Activated CD4-positive, alpha-beta memory T cell treated with anti-CD3 and anti-CD28 coated beads for 36 hours (primary cell): ENCODE measurements at regions not wholly inside any gene's neighbourhood (a gene's known extent, or its start where the extent isn't known, plus 50 kb on each side); places are given as distances from the start of the nearest gene placed in this dataset.

Experiments used
- CTCF ChIA-PET: fragments of 350-600 bp; sonication (Branson Sonifier 250); formaldehyde crosslinking; loops from one replicate; lab custom pipeline; 2021; ENCODE audit warnings: antibody characterized with exemption, inconsistent platforms; lab: Charles Lee
- POLR2A ChIA-PET: fragments of 350-600 bp; sonication (Branson Sonifier 250); formaldehyde crosslinking; loops from one replicate; lab custom pipeline; 2021; ENCODE audit warnings: antibody characterized with exemption; lab: Charles Lee
- DNase-seq: peaks from one replicate; pipeline ENCODE4 v3.0.0-alpha.2; 2020
- H3K27ac Mint-ChIP-seq: one replicate; pipeline ENCODE4 v1.8.0; 2021; ENCODE audit warnings: mixed read lengths
- H3K27me3 Mint-ChIP-seq: one replicate; pipeline ENCODE4 v1.8.0; 2021; ENCODE audit warnings: mixed read lengths
- H3K36me3 Mint-ChIP-seq: one replicate; pipeline ENCODE4 v1.8.0; 2021; ENCODE audit warnings: mixed read lengths
- H3K4me1 Mint-ChIP-seq: one replicate; pipeline ENCODE4 v1.8.0; 2021; ENCODE audit warnings: low read depth, mixed read lengths
- H3K4me3 Mint-ChIP-seq: one replicate; pipeline ENCODE4 v1.8.0; 2021; ENCODE audit warnings: mild to moderate bottlenecking, mixed read lengths
- H3K9me3 Mint-ChIP-seq: one replicate; pipeline ENCODE4 v1.8.0; 2021; ENCODE audit warnings: mixed read lengths
- intact Hi-C: fragments of 100-400 bp; cut with micrococcal nuclease; formaldehyde crosslinking; loops from one replicate; pipeline ENCODE4 v1.15.1; 2023

GRCh38 chr2:8116661-8117060 is 565.2 kb upstream of the ID2 start:
- Mint-ChIP-seq H3K27me3 (peaks cover 1% of the 10 kb centered on the region), H3K27ac (no peak overlapping the region), H3K36me3 (no peaks in the 10 kb centered on the region), H3K4me1 (peaks cover 17% of the 10 kb centered on the region), H3K4me3 (no peak overlapping the region), H3K9me3 (no peaks in the 10 kb centered on the region)
- DNase-seq, result no peak
- ChIA-PET CTCF (no interaction called here), POLR2A (no interaction called here)
- intact Hi-C loops, result no loop called here

GRCh38 chr2:8118940-8119781 is 562.7 kb upstream of the ID2 start:
- Mint-ChIP-seq H3K27ac (no peak overlapping the region), H3K9me3 (no peaks in the 10 kb centered on the region), H3K4me3 (no peak overlapping the region), H3K4me1 (peaks cover 17% of the 10 kb centered on the region), H3K36me3 (no peaks in the 10 kb centered on the region), H3K27me3 (peaks cover 2% of the 10 kb centered on the region)
- DNase-seq, result no peak
- POLR2A ChIA-PET, result interaction anchor here (0.7 kb wide), 1 partner anchor 182 kb away, joined by 3 read pairs; no protein-coding TSS in a partner anchor
- CTCF ChIA-PET, result interaction anchor here (2.0 kb wide), 1 partner anchor 15 kb away, joined by 4 read pairs; no protein-coding TSS in a partner anchor
- intact Hi-C loops, result no loop called here

- intact Hi-C loops, result loop anchor here (2.0 kb wide), 2 partner anchors 35 to 69 kb away; no protein-coding TSS in a partner anchor
- Mint-ChIP-seq H3K27ac (peak overlapping the region; percentile 69), H3K9me3 (no peaks in the 10 kb centered on the region)
Observed at GRCh38 chr2:8119782-8120505, 561.9 kb upstream of the ID2 start.

GRCh38 chr2:8120506-8120860 is 561.4 kb upstream of the ID2 start:
- intact Hi-C loops, result loop anchor here (2.0 kb wide), 2 partner anchors 34 to 70 kb away; no protein-coding TSS in a partner anchor
- CTCF ChIA-PET, result interaction anchor here (2.0 kb wide), 1 partner anchor 17 kb away, joined by 4 read pairs; no protein-coding TSS in a partner anchor
- no peak for DNase-seq
- H3K27me3 Mint-ChIP-seq, result peaks cover 2% of the 10 kb centered on the region
- H3K4me3 Mint-ChIP-seq, result no peak overlapping the region
- POLR2A ChIA-PET, result no interaction called here
- no peaks in the 10 kb centered on the region for H3K9me3 Mint-ChIP-seq
- H3K4me1 Mint-ChIP-seq, result peaks cover 16% of the 10 kb centered on the region
- peak overlapping the region; percentile 28 for H3K27ac Mint-ChIP-seq
- no peaks in the 10 kb centered on the region for H3K36me3 Mint-ChIP-seq

More at GRCh38 chr2:8119782-8120505, 561.9 kb upstream of the ID2 start:
- Mint-ChIP-seq H3K36me3 (no peaks in the 10 kb centered on the region), H3K27me3 (peaks cover 2% of the 10 kb centered on the region), H3K4me1 (peaks cover 17% of the 10 kb centered on the region), H3K4me3 (peak overlapping the region; percentile 21)
- POLR2A ChIA-PET, result interaction anchor here (0.7 kb wide), 1 partner anchor 181 kb away, joined by 3 read pairs; no protein-coding TSS in a partner anchor
- CTCF ChIA-PET, result interaction anchor here (2.0 kb wide), 1 partner anchor 16 kb away, joined by 4 read pairs; no protein-coding TSS in a partner anchor
- DNase-seq, result no peak

- peaks cover 15% of the 10 kb centered on the region for H3K4me1 Mint-ChIP-seq
- CTCF ChIA-PET, result no interaction called here
Observed at GRCh38 chr2:8121022-8121825, 560.6 kb upstream of the ID2 start.

GRCh38 chr2:8121826-8122513 is 559.9 kb upstream of the ID2 start:
- POLR2A ChIA-PET, result no interaction called here
- intact Hi-C loops, result loop anchor here (2.0 kb wide), 2 partner anchors 33 to 71 kb away; no protein-coding TSS in a partner anchor
- H3K36me3 Mint-ChIP-seq, result no peaks in the 10 kb centered on the region
- no peak for DNase-seq
- no peaks in the 10 kb centered on the region for H3K9me3 Mint-ChIP-seq
- H3K4me1 Mint-ChIP-seq, result peaks cover 15% of the 10 kb centered on the region
- CTCF ChIA-PET, result interaction anchor here (1.0 kb wide), 1 partner anchor 450 kb away, joined by 3 read pairs; no protein-coding TSS in a partner anchor
- no peak overlapping the region for H3K27ac Mint-ChIP-seq
- peaks cover 2% of the 10 kb centered on the region for H3K27me3 Mint-ChIP-seq
- no peak overlapping the region for H3K4me3 Mint-ChIP-seq

More at GRCh38 chr2:8121022-8121825, 560.6 kb upstream of the ID2 start:
- Mint-ChIP-seq H3K36me3 (no peaks in the 10 kb centered on the region), H3K27ac (no peak overlapping the region), H3K27me3 (peaks cover 2% of the 10 kb centered on the region), H3K9me3 (no peaks in the 10 kb centered on the region), H3K4me3 (no peak overlapping the region)
- intact Hi-C loops, result loop anchor here (2.0 kb wide), 2 partner anchors 34 to 70 kb away; no protein-coding TSS in a partner anchor
- DNase-seq, result no peak
- POLR2A ChIA-PET, result no interaction called here

GRCh38 chr2:8122520-8122919 is 559.3 kb upstream of the ID2 start:
- no peak overlapping the region for H3K4me3 Mint-ChIP-seq
- no peaks in the 10 kb centered on the region for H3K36me3 Mint-ChIP-seq
- H3K9me3 Mint-ChIP-seq, result peaks cover 2% of the 10 kb centered on the region
- peaks cover 2% of the 10 kb centered on the region for H3K27me3 Mint-ChIP-seq
- H3K4me1 Mint-ChIP-seq, result peaks cover 15% of the 10 kb centered on the region
- no peak overlapping the region for H3K27ac Mint-ChIP-seq
- intact Hi-C loops, result no loop called here
- CTCF ChIA-PET, result interaction anchor here (1.0 kb wide), 1 partner anchor 451 kb away, joined by 3 read pairs; no protein-coding TSS in a partner anchor
- POLR2A ChIA-PET, result no interaction called here
- no peak for DNase-seq

- H3K4me3 Mint-ChIP-seq, result no peak overlapping the region
- H3K4me1 Mint-ChIP-seq, result peaks cover 15% of the 10 kb centered on the region
- H3K36me3 Mint-ChIP-seq, result no peaks in the 10 kb centered on the region
- intact Hi-C loops, result no loop called here
- H3K27me3 Mint-ChIP-seq, result peaks cover 2% of the 10 kb centered on the region
- peaks cover 2% of the 10 kb centered on the region for H3K9me3 Mint-ChIP-seq
- DNase-seq, result no peak
- H3K27ac Mint-ChIP-seq, result no peak overlapping the region
- CTCF ChIA-PET, result no interaction called here
- POLR2A ChIA-PET, result no interaction called here
Observed at GRCh38 chr2:8123464-8123863, 558.4 kb upstream of the ID2 start.

- intact Hi-C loops, result no loop called here
- CTCF ChIA-PET, result no interaction called here
- Mint-ChIP-seq H3K4me3 (no peak overlapping the region), H3K36me3 (no peaks in the 10 kb centered on the region), H3K27ac (no peak overlapping the region), H3K9me3 (peaks cover 3% of the 10 kb centered on the region), H3K27me3 (peaks cover 2% of the 10 kb centered on the region), H3K4me1 (no peaks in the 10 kb centered on the region)
- POLR2A ChIA-PET, result no interaction called here
- no peak for DNase-seq
Observed at GRCh38 chr2:8125741-8126711, 555.8 kb upstream of the ID2 start.

GRCh38 chr2:8126783-8127182 is 555.1 kb upstream of the ID2 start:
- Mint-ChIP-seq H3K4me1 (no peaks in the 10 kb centered on the region), H3K9me3 (peaks cover 3% of the 10 kb centered on the region), H3K27ac (no peak overlapping the region), H3K27me3 (peaks cover 2% of the 10 kb centered on the region), H3K36me3 (no peaks in the 10 kb centered on the region), H3K4me3 (no peak overlapping the region)
- ChIA-PET POLR2A (no interaction called here), CTCF (no interaction called here)
- DNase-seq, result no peak
- intact Hi-C loops, result no loop called here
